ENCODE measurements at regions not wholly inside any gene's neighbourhood (a gene's known extent, or its start where the extent isn't known, plus 50 kb on each side); places are given as distances from the start of the nearest gene placed in this dataset.

- DNase-seq = no peak
These were observed 707.8 kb upstream of the LMCD1 start for GRCh38 chr3:7793786-7794185.

- DNase-seq = no peak
These were observed 703.3 kb upstream of the LMCD1 start for GRCh38 chr3:7798276-7798675.

DNA sequence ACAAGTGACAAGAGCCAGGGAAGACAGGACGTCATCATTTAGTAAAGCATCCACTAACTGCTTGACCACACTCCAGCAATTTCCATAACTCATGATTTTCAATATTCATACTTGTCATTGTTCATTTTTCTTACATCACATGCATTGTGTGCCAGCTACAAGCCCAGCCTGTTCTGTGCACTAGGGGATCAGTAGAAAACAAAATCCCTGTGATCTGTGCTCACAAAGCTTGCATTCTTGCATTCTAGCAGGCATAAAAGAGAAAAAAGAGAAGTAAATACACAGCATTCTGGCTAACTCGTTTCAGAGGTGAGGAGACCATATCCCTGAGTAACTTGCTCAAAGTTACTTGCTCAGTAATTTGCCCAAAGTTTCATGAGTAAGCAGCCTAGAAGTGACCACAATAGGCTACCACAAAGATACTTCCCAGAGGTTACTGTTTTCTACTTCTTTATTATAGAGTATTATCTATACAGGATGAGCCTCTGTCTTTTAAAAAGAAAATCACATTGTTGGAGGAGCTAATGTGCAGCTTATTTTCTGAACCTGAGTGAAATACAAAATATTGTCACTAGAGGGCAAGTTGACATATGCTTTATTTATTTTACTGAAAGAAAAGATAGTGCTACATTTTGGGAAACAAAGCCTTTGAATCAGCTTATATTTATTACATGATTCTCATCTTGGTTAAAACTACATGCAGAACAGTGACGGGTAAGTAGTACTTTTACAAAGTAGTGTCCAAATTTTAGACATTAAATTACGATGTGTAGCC, 701.4 kb upstream of the LMCD1 start:
- DNase-seq = peak; percentile 3

GRCh38 chr3:7812490-7812889, 689.1 kb upstream of the LMCD1 start:
- DNase-seq = no peak

GRCh38 chr3:7813365-7813764, 688.3 kb upstream of the LMCD1 start:
- no peak for DNase-seq

- no peak for DNase-seq
These were observed 684.4 kb upstream of the LMCD1 start for GRCh38 chr3:7817239-7817638.

DNA sequence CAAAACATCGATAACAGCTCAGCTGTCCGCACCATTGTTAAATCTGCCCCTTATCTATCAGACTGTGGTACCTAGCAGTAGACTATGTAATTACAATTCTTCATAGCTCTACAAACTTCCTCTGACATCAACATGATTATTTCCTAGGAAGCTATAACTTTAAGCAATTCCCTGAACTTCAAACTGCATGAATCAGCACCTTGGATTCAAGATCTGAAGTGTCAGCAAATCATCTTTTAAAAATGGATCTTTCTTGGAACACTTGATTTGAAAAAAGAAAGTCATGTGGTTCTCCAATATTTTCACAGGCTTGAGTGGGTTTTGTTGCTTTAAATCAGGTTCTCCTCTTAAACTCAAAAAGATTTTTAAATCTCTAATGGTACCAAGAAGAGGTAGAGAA, 680.7 kb upstream of the LMCD1 start:
- DNase-seq = no peak

DNA sequence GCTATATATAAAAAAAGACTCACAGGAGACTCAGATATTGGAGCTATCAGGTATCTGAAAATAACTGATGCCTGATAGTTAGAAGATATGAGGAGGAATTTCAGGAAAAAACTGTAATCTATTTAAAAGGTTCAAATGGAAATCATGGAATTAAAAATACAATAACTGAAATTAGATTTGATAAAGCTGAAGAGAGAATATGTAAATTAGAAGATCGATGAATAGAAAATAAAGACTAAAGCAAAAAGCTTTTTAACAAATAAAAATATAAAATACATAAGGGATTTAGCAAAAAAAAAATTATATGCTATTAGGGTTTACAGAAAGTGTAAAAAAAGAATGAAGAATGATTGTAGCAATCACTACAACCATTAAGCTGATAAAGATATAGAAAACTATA, 679.8 kb upstream of the LMCD1 start:
- no peak for DNase-seq

GRCh38 chr3:7841451-7841850, 660.2 kb upstream of the LMCD1 start:
- no peak for DNase-seq

DNA sequence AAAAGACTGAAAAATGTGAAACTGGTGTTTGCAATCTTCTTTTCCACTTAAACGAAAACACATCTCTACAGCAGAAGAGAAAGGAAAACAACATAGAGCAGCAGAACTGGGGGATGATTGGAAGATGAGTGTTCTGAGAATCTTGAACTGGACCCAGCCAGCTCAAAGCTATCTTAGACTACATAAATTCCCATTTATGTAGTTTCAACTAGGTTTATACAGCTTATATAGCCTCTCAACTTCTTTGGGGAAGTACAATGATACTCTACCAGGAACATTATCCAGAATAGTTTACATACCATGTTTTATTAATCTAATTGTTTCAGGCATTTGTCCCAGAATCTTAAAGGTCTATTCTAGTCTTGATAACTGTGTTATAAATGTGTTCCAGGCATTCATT, 658.2 kb upstream of the LMCD1 start:
- DNase-seq = no peak

GRCh38 chr3:7847021-7847420, 654.6 kb upstream of the LMCD1 start:
- no peak for DNase-seq

DNA sequence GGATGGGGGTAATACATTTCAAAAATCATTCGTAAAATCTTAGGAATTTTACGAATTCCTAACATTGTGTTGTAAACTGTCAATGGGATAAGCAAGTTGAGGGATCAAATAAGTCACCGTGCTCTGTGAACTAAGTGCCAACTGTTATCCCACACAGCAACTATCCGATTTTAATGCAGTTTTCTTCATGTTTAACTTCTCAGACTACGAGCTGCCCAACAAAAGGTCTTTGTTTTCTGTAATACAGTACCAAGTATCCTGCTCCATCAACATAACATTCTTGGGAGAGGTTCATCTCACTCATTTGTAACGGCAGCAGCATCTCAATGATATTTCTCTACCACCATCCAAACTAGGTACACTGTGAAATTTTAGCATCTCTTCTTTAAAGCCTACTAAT, 654.1 kb upstream of the LMCD1 start:
- no peak for DNase-seq

DNA sequence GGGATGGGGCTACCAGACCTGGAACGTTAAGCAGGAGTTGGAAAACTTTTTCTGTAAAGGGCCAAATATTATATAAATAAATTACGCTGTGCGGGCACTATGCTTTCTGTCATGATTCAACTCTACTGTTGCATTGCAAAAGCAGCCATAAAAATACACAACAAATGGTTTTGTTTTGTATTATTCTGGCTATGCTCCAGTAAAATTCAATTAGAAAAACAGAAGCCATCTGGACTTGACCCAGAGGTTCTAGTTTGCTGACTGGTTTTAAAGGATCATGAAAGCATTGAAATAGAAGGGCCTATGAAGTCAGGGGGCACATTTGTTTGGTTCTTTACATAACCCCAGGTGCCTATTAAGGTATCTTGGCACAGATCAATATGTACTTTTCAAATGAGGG, 647.4 kb upstream of the LMCD1 start:
- DNase-seq = no peak

GRCh38 chr3:7854721-7855120, 646.9 kb upstream of the LMCD1 start:
- DNase-seq = no peak

GRCh38 chr3:7865611-7866010, 636.0 kb upstream of the LMCD1 start:
- DNase-seq = no peak

DNA sequence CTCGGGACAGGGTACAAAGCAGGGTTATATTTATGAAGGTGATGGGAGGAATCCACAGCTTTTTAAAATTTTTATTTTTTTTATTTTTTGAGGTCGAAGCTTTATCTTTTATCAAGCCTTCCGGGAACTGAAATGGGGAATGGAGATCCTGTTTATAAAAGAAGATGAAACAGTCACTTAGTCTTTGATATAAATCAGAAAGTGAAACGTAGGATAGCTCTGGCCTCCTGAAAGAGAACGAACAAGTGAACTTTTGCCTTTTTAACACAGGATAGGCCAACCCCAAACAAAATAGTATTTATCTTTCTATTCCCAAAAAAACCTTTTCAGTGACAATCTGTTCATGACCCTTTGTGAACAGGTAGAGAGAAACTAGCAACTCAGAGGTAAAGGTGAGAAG, 634.0 kb upstream of the LMCD1 start:
- DNase-seq = no peak

GRCh38 chr3:7871003-7871560, 630.5 kb upstream of the LMCD1 start:
- no peak for DNase-seq

- no peak for DNase-seq
These were observed 627.5 kb upstream of the LMCD1 start for GRCh38 chr3:7874116-7874515.

DNA sequence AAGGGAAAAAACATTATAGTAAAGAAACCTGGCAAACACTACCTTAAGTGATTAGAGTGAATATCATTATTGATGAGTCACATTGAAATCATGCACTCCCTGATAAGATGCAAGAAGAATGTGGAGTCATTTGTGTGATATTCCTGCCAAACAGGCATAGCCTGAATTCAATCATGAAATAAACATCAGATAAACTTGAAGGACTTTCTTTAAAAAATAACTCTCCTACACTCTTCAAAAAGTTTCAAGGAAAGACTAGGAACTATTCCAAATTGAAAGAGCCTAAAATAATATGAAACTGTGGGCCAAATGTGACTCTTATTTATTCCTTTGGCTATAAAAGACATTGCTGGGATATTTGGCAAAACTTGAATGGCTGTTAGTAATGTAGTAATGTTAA, 625.7 kb upstream of the LMCD1 start:
- DNase-seq = no peak

- DNase-seq = peak; percentile 14
These were observed 624.8 kb upstream of the LMCD1 start for GRCh38 chr3:7876741-7877297.

GRCh38 chr3:7877312-7877711, 624.3 kb upstream of the LMCD1 start:
- DNase-seq = no peak

GRCh38 chr3:7879572-7879971, 622.1 kb upstream of the LMCD1 start:
- DNase-seq = no peak

- DNase-seq = no peak
These were observed 619.7 kb upstream of the LMCD1 start for GRCh38 chr3:7881946-7882345.

DNA sequence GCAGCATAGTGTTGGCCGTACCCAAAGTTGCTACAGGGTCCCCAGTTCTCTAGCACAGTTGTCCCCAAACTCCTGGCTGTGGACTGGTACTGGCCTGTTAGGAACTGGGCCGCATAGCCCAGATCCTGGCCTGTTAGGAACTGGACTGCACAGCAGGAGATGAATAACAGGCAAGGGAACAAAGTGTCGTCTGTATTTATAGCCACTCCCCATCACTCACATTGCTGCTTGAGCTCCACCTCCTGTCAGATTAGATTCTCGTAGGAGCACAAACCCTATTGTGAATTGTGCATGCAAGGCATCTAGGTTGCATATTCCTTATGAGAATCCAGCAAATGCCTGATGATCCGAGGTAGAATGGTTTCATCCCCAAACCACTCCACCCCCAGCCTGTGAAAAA, 604.0 kb upstream of the LMCD1 start:
- no peak for DNase-seq

DNA sequence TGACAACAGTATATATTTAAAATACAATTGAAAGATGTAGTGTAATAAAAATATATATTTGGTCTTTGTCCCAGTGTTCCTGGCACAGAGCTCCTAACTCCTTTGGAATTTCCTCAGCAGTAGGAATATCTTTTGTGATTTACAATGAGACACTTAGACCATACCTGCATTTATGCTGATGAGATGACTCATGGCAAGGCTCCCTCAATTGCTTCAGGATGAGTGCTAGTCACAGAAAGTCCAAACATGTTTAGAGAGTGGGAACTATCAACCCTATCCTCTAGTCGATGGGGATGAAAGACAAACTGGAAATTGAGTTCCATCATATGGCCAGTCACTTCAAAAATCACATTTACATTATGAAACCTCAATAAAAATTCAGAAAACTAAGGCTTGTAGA, 588.3 kb upstream of the LMCD1 start:
- no peak for DNase-seq

Data from DMS53 (cell line).